ENCODE measurements at regions not wholly inside any gene's neighbourhood (a gene's known extent, or its start where the extent isn't known, plus 50 kb on each side); places are given as distances from the start of the nearest gene placed in this dataset.

- TF ChIP-seq ZBTB33 (IDR thresholded peaks at IDR 0.05): no peak
- TF ChIP-seq ZNF207 (IDR thresholded peaks at IDR 0.05; ENCODE audit: borderline replicate concordance): no peak
These were observed 378.3 kb downstream of the FBXW7 start (continued) for GRCh38 chr4:152157629-152158028.

DNA sequence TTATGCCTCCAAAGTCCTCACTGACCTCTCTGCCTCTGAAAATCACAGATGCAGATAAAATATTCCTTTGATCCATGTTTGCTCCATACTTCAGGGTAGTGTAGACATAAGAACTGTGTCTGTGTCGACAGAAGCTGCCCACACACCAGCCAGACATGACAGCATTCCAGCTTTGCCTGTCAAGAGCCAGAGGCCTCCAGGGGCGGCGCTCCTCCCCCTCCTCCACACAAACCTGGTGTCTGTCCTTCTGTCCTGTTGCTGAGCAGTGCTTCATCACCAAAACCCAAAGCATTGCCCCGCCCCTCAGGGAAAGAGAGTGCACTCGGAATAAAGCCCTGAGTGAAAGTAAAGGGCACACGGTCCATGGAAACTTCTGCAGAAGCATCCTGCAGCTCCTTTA, 379.4 kb downstream of the FBXW7 start:
- no peaks in the 10 kb centered on the region for H3K4me1 ChIP-seq (ENCODE audit: control insufficient read depth, insufficient read depth, low read length)
- intact Hi-C loops (cut with micrococcal nuclease; ENCODE audit: unreplicated experiment): no loop called here
- ATAC-seq (no peak), FAIRE-seq (no peak), DNase-seq (ENCODE audit: low read depth, low spot score) (no peak)
- no peaks in the 10 kb centered on the region for H4K20me1 ChIP-seq (ENCODE audit: control insufficient read depth, insufficient read depth)
- H3K27ac ChIP-seq (ENCODE audit: control insufficient read depth, insufficient read depth): no peak overlapping the region
- in situ Hi-C loops (cut with MboI): no loop called here
- H3K4me3 ChIP-seq: no peak overlapping the region
- no TSS peak for BruUV-seq (replicated peaks)
- H3K36me3 ChIP-seq (ENCODE audit: control insufficient read depth in 2 of 2, insufficient read depth in 2 of 2, low read length in 1 of 2): no peaks in the 10 kb centered on the region
- no peaks in the 10 kb centered on the region for H3K27me3 ChIP-seq (replicated peaks in 1 of 2; ENCODE audit: control insufficient read depth in 2 of 2, insufficient read depth in 2 of 2, low read length in 1 of 2)
- WGBS (ENCODE audit: insufficient coverage, insufficient replicate concordance, low lambda C conversion rate, missing lambda C conversion rate): 48% methylated on average over 6 of the region's 6 CpGs
- ChIA-PET POLR2A (no interaction called here), RAD21 (ENCODE audit: unreplicated experiment) (no interaction called here), CTCF (no interaction called here), SMC1A (ENCODE audit: uncharacterized antibody, unreplicated experiment) (no interaction called here)
- no peaks in the 10 kb centered on the region for H3K79me2 ChIP-seq (ENCODE audit: control insufficient read depth, insufficient read depth, low read length)
- H3K9me3 ChIP-seq (replicated peaks; ENCODE audit: control insufficient read depth, insufficient read depth, low read length): no peaks in the 10 kb centered on the region
- no peak overlapping the region for H3K9ac ChIP-seq (ENCODE audit: control insufficient read depth, insufficient read depth, low read length)
- no peak overlapping the region for H2AFZ ChIP-seq (ENCODE audit: control insufficient read depth, low read depth, low read length)
- no peak for TF ChIP-seq FOXM1 (IDR thresholded peaks at IDR 0.05; ENCODE audit: low read depth, low read length)
- TF ChIP-seq SIN3A (IDR thresholded peaks at IDR 0.05; ENCODE audit: low read depth, low read length): no peak
- TF ChIP-seq CTCF (IDR thresholded peaks at IDR 0.05 in 2 of 3, conservative IDR thresholded peaks at IDR 0.05 in 1 of 3; ENCODE audit: control insufficient read depth in 2 of 3, extremely low read depth in 1 of 3, insufficient read depth in 1 of 3, low read depth in 3 of 3, low read length in 3 of 3): no peak
- no peak for TF ChIP-seq IKZF2 (IDR thresholded peaks at IDR 0.05)
- no peak overlapping the region for H3K4me2 ChIP-seq (ENCODE audit: control insufficient read depth, insufficient read depth)

All from GM12878 (cell line).